ENCODE measurements at regions not wholly inside any gene's neighbourhood (a gene's known extent, or its start where the extent isn't known, plus 50 kb on each side); places are given as distances from the start of the nearest gene placed in this dataset.
"Not testable (repeated sequence)": the region's sequence is repeated elsewhere in the genome, so short reads cannot be mapped to it uniquely, and the experiment has no call there.

GRCh38 chr13:64662887-64663593 is 2567.1 kb downstream of the PCDH9 start:
- H3K4me3 Mint-ChIP-seq: no peak overlapping the region
- H3K36me3 Mint-ChIP-seq (ENCODE audit: low read depth): no peaks in the 10 kb centered on the region
- ATAC-seq (no peak), DNase-seq (no peak)
- H3K27ac Mint-ChIP-seq: no peak overlapping the region
- H3K9me3 Mint-ChIP-seq: peaks cover 14% of the 10 kb centered on the region
- H3K4me1 Mint-ChIP-seq: no peaks in the 10 kb centered on the region
- H3K27me3 Mint-ChIP-seq: no peaks in the 10 kb centered on the region

DNA sequence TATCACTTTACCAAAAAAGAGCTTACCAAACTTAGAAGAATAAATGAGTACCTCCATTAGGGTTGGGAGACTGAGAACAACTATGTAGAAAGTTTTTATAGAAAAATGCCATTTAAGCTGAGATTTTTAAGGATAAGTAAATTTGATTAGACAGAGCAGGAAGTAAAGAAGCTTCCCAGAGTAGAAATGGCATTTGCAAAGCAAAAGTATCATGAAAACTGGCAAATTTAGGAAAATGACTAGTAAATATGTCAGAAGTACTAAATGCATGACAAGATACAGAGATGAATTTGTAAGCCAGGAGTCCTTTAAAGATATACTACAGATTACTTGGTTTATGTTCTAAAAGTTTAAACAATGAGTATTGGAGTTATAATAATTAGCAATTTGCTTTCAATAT is 2581.8 kb downstream of the PCDH9 start:
- no peak overlapping the region for H3K27ac Mint-ChIP-seq
- no peak overlapping the region for H3K4me3 Mint-ChIP-seq
- ATAC-seq (no peak), DNase-seq (no peak)
- peaks cover 9% of the 10 kb centered on the region for H3K9me3 Mint-ChIP-seq
- no peaks in the 10 kb centered on the region for H3K4me1 Mint-ChIP-seq
- no peaks in the 10 kb centered on the region for H3K36me3 Mint-ChIP-seq (ENCODE audit: low read depth)
- no peaks in the 10 kb centered on the region for H3K27me3 Mint-ChIP-seq

GRCh38 chr13:64643066-64643465 is 2587.1 kb downstream of the PCDH9 start:
- H3K27me3 Mint-ChIP-seq: no peaks in the 10 kb centered on the region

DNA sequence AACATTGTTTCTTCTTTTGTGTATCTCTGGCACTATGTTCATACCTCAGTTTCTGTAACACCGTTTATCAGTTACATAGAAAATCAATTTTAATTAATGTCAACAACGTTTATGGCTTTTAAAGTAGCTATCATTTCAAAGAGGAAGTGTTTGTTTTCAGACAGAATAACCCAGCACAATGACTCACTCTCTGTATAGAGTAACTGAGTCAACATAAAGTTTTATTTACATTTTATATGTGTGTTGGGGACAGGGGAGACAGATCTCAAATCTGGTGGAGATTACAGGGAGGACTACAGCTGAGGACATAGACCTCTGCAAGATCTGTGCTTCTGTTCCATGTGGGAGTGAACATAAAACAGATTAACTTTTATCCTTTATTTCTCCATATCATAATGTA is 2590.1 kb downstream of the PCDH9 start:
- no peak overlapping the region for H3K4me3 Mint-ChIP-seq
- DNase-seq (no peak), ATAC-seq (no peak)
- no peaks in the 10 kb centered on the region for H3K36me3 Mint-ChIP-seq (ENCODE audit: low read depth)
- H3K4me1 Mint-ChIP-seq: no peaks in the 10 kb centered on the region
- no peaks in the 10 kb centered on the region for H3K27me3 Mint-ChIP-seq
- H3K9me3 Mint-ChIP-seq: peaks cover 8% of the 10 kb centered on the region
- no peak overlapping the region for H3K27ac Mint-ChIP-seq

More at GRCh38 chr13:64643066-64643465, 2587.1 kb downstream of the PCDH9 start:
- Mint-ChIP-seq H3K4me3 (no peak overlapping the region), H3K27ac (no peak overlapping the region), H3K4me1 (no peaks in the 10 kb centered on the region), H3K36me3 (ENCODE audit: low read depth) (no peaks in the 10 kb centered on the region), H3K9me3 (peaks cover 5% of the 10 kb centered on the region)
- DNase-seq: no peak
- no peak for ATAC-seq

DNA sequence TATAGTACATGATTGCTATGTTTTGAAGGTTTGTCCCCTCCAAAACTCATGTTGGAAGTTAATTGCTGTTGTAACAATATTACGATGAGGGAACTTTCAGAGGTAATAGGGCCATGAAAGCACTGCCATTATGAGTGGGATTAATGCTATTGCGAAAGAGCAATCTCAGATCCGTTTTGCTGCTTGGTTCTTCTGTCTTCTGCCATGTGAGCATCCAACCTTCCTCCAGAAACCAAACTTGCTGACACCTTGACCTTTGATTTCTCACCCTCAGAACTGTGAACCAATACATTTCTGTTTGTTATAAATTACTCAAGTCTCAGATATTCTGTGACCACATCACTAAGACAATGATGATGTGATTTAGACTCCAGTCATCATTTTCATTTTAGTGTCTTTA is 2590.9 kb downstream of the PCDH9 start:
- H3K36me3 Mint-ChIP-seq (ENCODE audit: low read depth): no peaks in the 10 kb centered on the region
- H3K27me3 Mint-ChIP-seq: no peaks in the 10 kb centered on the region
- DNase-seq: no peak
- no peaks in the 10 kb centered on the region for H3K4me1 Mint-ChIP-seq
- H3K9me3 Mint-ChIP-seq: peaks cover 8% of the 10 kb centered on the region
- H3K4me3 Mint-ChIP-seq: no peak overlapping the region
- no peak overlapping the region for H3K27ac Mint-ChIP-seq
- ATAC-seq: no peak

DNA sequence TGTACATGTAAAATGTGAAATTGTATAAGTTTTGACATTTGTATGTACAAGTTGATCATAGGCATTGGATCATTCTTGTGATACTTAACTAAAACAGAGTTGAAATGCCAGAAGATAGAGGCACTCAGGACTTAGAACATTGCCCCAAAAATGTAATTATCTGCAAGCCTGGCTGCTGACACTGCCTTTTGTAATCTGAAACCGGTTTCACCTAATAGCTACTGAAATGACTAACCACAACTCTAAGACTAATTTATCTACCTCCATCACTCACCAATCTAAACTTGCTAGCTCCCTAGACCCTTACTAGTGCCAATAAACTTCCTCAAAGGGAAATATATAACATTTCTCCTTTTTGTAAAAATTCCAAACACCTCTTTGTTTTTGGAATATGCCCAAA is 2596.2 kb downstream of the PCDH9 start:
- Mint-ChIP-seq H3K27me3 (no peaks in the 10 kb centered on the region), H3K9me3 (peaks cover 8% of the 10 kb centered on the region), H3K27ac (no peak overlapping the region), H3K4me1 (no peaks in the 10 kb centered on the region), H3K4me3 (no peak overlapping the region), H3K36me3 (ENCODE audit: low read depth) (peaks cover 3% of the 10 kb centered on the region)
- no peak for ATAC-seq
- no peak for DNase-seq

GRCh38 chr13:64627654-64628053 is 2602.5 kb downstream of the PCDH9 start:
- no peak overlapping the region for H3K27ac Mint-ChIP-seq
- ATAC-seq: no peak
- no peaks in the 10 kb centered on the region for H3K36me3 Mint-ChIP-seq (ENCODE audit: low read depth)
- H3K27me3 Mint-ChIP-seq: no peaks in the 10 kb centered on the region
- DNase-seq: no peak
- no peak overlapping the region for H3K4me3 Mint-ChIP-seq
- no peaks in the 10 kb centered on the region for H3K4me1 Mint-ChIP-seq
- peaks cover 7% of the 10 kb centered on the region for H3K9me3 Mint-ChIP-seq

GRCh38 chr13:64626105-64626504 is 2604.0 kb downstream of the PCDH9 start:
- Mint-ChIP-seq H3K27ac (no peak overlapping the region), H3K4me3 (no peak overlapping the region), H3K36me3 (ENCODE audit: low read depth) (no peaks in the 10 kb centered on the region), H3K9me3 (peaks cover 7% of the 10 kb centered on the region), H3K4me1 (no peaks in the 10 kb centered on the region), H3K27me3 (no peaks in the 10 kb centered on the region)
- ATAC-seq: no peak
- DNase-seq: no peak

GRCh38 chr13:64617231-64617630 is 2612.9 kb downstream of the PCDH9 start:
- Mint-ChIP-seq H3K27me3 (no peaks in the 10 kb centered on the region), H3K9me3 (peaks cover 10% of the 10 kb centered on the region), H3K4me3 (no peak overlapping the region), H3K4me1 (no peaks in the 10 kb centered on the region), H3K36me3 (ENCODE audit: low read depth) (no peaks in the 10 kb centered on the region), H3K27ac (no peak overlapping the region)
- DNase-seq (no peak), ATAC-seq (no peak)

DNA sequence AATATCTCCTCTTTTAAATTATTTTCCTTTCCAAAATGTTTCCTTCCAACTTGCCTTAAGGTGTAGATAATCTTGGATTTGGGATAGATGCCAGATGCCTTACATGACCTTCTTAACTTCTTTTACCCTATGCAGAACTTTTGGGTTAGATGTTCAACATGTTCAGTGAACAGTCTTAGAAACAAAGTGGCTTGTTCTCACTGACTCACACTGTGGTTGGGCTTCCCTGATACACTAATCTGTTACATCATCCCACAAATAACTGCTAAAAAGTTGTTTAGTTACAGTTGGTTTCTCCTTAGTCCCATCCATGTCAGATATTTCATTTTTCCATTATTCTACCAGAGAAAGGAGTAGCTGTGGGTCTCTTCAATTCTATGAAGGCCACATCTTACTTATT is 2638.2 kb downstream of the PCDH9 start:
- H3K27me3 Mint-ChIP-seq: no peaks in the 10 kb centered on the region
- H3K4me1 Mint-ChIP-seq: no peaks in the 10 kb centered on the region
- no peak for ATAC-seq
- no peaks in the 10 kb centered on the region for H3K36me3 Mint-ChIP-seq (ENCODE audit: low read depth)
- H3K4me3 Mint-ChIP-seq: no peak overlapping the region
- peaks cover 14% of the 10 kb centered on the region for H3K9me3 Mint-ChIP-seq
- no peak for DNase-seq
- H3K27ac Mint-ChIP-seq: no peak overlapping the region

GRCh38 chr13:64579331-64579730 is 2650.8 kb downstream of the PCDH9 start:
- Mint-ChIP-seq H3K27ac (no peak overlapping the region), H3K27me3 (no peaks in the 10 kb centered on the region), H3K36me3 (ENCODE audit: low read depth) (no peaks in the 10 kb centered on the region)

GRCh38 chr13:64568748-64569147 is 2661.4 kb downstream of the PCDH9 start:
- no peaks in the 10 kb centered on the region for H3K36me3 Mint-ChIP-seq (ENCODE audit: low read depth)
- no peak for ATAC-seq
- no peaks in the 10 kb centered on the region for H3K4me1 Mint-ChIP-seq
- no peak overlapping the region for H3K4me3 Mint-ChIP-seq
- H3K9me3 Mint-ChIP-seq: peaks cover 19% of the 10 kb centered on the region
- DNase-seq: no peak
- no peak overlapping the region for H3K27ac Mint-ChIP-seq
- no peaks in the 10 kb centered on the region for H3K27me3 Mint-ChIP-seq

More at GRCh38 chr13:64579331-64579730, 2650.8 kb downstream of the PCDH9 start:
- Mint-ChIP-seq H3K4me1 (no peaks in the 10 kb centered on the region), H3K4me3 (no peak overlapping the region), H3K9me3 (peaks cover 11% of the 10 kb centered on the region)
- DNase-seq (no peak), ATAC-seq (no peak)

- H3K27me3 Mint-ChIP-seq; H3K36me3 Mint-ChIP-seq (ENCODE audit: low read depth); DNase-seq; H3K27ac Mint-ChIP-seq; H3K4me1 Mint-ChIP-seq; ATAC-seq; H3K4me3 Mint-ChIP-seq: not testable (repeated sequence)
- H3K9me3 Mint-ChIP-seq: peaks cover 25% of the 10 kb centered on the region
Observed at GRCh38 chr13:64558031-64558430, 2672.1 kb downstream of the PCDH9 start.

- Mint-ChIP-seq H3K27ac (no peak overlapping the region), H3K4me3 (no peak overlapping the region), H3K9me3 (peaks cover 23% of the 10 kb centered on the region), H3K27me3 (no peaks in the 10 kb centered on the region), H3K4me1 (no peaks in the 10 kb centered on the region), H3K36me3 (ENCODE audit: low read depth) (no peaks in the 10 kb centered on the region)
- DNase-seq: no peak
- ATAC-seq: no peak
Observed at GRCh38 chr13:64556376-64556775, 2673.8 kb downstream of the PCDH9 start.

DNA sequence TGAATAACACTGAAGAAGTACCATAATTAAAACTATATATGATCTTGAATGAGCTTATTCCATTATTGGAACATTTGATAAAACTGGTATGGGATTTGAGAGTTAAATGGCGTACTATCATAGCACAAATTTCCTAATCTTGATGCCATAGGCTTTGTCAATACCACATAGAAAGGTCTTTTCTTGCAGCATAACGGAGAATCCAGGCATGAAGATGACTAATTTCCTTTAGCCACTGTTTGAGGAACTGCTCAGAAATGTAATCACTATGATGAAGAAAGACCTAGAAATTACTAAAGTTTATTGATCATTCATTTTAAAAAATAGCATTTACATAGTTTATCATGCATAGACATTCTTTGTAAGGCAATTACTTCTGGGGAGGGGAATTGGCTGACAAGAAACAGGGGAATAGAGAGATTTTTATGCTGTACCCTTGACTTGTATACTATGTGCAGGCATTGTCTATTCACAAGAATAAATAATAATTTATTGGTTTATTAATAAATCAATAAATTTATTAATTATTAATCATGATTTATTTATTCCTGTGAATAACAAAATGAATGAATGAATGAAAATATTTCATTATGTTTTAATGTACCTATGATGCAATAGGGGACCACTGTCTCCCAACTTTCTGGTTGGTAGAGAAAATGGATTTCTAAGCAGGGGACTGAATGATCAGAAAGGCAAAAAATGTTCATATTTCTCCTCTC is 2676.6 kb downstream of the PCDH9 start:
- Mint-ChIP-seq H3K27me3 (no peaks in the 10 kb centered on the region), H3K4me3 (no peak overlapping the region), H3K36me3 (ENCODE audit: low read depth) (no peaks in the 10 kb centered on the region), H3K4me1 (no peaks in the 10 kb centered on the region), H3K9me3 (peaks cover 17% of the 10 kb centered on the region), H3K27ac (no peak overlapping the region)
- ATAC-seq: no peak
- DNase-seq: no peak
